ENCODE measurements at regions not wholly inside any gene's neighbourhood (a gene's known extent, or its start where the extent isn't known, plus 50 kb on each side); places are given as distances from the start of the nearest gene placed in this dataset.

DNA sequence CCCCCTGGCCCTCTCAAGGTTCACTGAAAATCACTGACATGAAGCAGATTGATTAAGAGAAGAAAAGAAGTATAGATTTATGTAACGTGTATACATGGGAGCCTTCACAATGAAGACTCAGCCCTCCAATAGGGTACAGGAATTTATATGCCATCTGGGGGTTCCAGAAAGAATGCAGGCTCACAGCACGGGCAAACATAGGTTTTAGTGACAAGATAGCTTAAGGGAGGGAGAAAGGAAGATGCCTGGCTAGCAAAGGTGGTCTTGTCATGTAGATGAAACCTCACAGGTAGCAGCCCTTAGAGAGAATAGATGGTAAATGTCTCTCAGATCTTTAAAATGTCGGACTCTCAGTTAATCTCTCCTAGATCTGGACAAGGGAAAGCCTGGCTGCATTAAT, 173.9 kb downstream of the RNF152 start:
- TF ChIP-seq, protein P1, sequence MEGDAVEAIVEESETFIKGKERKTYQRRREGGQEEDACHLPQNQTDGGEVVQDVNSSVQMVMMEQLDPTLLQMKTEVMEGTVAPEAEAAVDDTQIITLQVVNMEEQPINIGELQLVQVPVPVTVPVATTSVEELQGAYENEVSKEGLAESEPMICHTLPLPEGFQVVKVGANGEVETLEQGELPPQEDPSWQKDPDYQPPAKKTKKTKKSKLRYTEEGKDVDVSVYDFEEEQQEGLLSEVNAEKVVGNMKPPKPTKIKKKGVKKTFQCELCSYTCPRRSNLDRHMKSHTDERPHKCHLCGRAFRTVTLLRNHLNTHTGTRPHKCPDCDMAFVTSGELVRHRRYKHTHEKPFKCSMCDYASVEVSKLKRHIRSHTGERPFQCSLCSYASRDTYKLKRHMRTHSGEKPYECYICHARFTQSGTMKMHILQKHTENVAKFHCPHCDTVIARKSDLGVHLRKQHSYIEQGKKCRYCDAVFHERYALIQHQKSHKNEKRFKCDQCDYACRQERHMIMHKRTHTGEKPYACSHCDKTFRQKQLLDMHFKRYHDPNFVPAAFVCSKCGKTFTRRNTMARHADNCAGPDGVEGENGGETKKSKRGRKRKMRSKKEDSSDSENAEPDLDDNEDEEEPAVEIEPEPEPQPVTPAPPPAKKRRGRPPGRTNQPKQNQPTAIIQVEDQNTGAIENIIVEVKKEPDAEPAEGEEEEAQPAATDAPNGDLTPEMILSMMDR (IDR thresholded peaks at IDR 0.05) = no peak
- TF ChIP-seq EP300 (IDR thresholded peaks at IDR 0.05; ENCODE audit: low read depth) = no peak
